Ecto neural progenitor cell (in vitro differentiated cells): ENCODE measurements at regions not wholly inside any gene's neighbourhood (a gene's known extent, or its start where the extent isn't known, plus 50 kb on each side); places are given as distances from the start of the nearest gene placed in this dataset.
A peak's percentile ranks its signal among the peaks of the same experiment; 100 is the strongest.

Experiments used
- DNase-seq: peaks from one replicate; pipeline ENCODE4 v3.0.0-alpha.2; 2018; ENCODE audit warnings: low spot score

- DNase-seq = no peak
Observed at GRCh38 chr19:31709476-31709875, 360.2 kb upstream of the TSHZ3 start.

GRCh38 chr19:31715249-31715945 is 366.2 kb upstream of the TSHZ3 start:
- no peak for DNase-seq

DNA sequence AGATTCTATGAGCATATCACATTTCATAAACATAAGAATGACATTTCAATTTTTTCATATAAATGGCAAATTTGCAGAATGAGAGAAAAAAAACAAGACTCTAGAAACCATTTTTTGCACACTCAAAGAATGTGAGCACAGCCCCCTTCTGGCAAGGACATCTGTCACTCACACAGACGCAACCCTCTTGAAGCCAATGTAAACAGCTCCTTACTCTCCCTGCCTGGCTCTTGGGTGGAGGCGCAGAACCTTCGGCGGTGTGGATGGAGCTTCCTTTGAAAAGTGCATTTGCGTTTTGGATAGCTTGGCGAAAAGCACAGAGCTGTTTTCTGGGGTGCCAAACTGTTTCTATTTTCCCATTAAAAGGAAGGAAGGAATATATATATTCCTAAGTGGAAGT is 367.6 kb upstream of the TSHZ3 start:
- no peak for DNase-seq

DNA sequence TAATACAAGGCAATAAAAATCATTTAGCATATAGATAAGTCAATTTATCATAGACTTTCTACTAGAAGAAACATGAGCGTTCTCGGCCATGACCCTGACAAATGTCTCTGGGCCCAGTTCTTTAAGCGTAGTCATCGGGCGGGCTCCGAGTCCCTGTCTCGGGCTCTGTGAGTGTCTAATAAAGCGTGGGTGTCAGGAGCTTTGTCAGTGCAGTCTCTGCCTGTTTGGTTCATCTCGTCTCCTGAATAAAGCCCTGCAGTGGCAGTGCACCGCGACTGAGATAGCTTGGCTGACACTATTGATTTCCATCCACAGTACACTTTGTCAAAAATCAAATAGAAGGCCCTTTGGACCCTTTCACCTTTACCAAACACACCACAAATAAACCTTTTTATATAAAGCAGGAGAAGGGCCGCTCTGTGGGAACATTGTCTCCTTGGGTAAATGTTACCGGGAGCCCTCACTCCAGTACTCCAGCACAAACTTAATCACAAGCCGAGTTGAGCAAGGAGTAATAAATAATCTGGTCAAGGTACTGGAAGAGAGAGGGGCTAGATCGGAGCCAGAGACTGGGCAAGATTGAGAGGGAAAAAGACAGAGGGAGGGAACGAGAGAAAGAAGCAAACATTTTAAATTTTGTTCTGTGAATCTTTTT is 368.2 kb upstream of the TSHZ3 start:
- no peak for DNase-seq

- no peak for DNase-seq
Observed at GRCh38 chr19:31718032-31718431, 368.8 kb upstream of the TSHZ3 start.

- no peak for DNase-seq
Observed at GRCh38 chr19:31718898-31719297, 369.7 kb upstream of the TSHZ3 start.

DNA sequence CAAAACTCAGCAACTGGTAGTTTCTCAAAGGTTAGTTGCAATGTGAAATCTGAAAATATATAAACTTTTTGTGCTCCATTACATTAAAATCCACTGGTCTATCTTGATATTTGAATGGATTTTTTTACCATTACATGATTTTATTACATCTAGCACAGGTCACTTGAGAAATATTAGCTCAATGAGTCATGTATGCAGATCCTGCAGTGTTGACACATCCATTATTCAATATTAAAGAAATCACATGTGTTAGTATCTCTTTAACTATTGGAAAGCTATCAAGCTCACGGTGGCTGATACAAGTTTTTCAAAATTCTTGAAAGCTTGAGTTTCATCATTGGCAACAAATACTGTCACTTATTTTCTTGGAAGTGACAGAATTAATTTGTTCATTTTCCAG is 373.9 kb upstream of the TSHZ3 start:
- DNase-seq = no peak

GRCh38 chr19:31725051-31725450 is 375.8 kb upstream of the TSHZ3 start:
- no peak for DNase-seq

DNA sequence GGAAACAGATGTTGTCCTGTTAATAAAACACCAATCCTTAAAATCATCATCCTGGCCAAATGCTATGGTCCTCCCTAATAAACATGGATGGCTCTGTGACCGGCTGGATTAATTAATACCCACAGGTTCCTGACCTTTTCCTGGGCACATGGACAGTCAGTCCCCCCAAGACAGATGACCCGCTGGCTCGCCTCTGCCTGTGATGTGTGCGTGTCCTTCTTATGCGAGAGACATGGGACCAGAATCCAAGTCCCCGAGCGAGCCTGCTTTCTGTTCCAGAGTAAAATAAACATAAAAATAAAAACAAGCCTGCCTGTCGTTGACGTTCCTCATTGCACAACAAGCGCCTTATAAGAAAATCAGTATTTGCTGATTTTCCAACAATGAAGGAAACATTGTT is 378.3 kb upstream of the TSHZ3 start:
- no peak for DNase-seq

DNA sequence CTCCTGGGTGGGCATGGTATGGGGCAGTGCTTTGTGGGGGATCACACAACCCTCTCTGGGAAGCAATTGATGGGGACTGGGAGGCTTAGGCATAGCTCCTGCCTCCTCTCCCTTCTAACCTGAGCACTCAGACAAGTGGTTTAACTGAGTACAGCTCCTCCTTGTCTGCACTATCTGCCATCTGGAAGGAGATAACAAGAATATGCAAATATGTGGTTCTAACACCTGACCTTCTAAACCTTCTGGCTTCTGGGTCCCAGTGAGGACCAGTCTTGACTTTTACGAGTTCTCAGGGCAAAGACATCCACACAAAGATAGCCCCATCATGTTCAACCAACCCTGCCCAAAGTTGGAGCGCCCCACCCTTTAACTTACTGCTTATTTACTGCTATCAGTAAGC is 381.0 kb upstream of the TSHZ3 start:
- DNase-seq = no peak

DNA sequence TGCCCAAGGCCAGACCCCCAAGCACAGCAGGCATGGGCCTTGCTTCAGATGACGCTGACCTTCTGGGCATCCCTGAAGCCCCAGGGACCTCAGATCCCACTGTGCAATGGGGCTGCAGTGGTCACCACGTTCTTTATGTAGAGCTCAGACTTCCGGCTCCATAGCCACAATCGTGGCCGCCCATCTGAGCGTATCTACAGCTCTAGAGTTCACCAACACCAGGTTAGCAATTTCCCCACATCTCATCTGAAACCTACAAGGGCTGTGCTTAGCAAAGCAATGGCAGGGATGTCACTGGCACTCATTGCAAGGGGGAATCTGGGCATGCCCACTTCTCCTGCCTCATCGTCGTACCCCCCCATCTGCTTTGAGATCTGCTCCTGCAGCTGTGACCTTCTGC is 384.4 kb upstream of the TSHZ3 start:
- no peak for DNase-seq

DNA sequence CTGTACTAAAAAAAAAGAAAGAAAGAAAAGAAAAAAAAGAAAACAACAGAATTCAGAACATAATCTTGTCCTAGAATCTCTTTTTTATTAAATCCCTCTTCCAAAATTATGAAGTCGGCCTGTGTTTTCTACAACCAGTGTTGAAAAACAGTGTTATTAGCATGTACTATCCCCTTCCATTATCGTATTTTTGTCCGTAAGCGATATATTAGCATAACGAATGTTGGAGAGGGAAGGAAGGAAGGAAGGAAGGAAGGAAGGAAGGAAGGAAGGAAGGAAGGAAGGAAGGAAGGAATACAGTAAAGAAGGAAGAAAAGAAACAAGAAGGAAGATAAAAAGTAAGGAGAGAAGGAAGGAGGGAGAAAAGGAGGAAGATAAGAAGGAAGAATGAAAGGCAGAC is 393.0 kb upstream of the TSHZ3 start:
- no peak for DNase-seq

GRCh38 chr19:31745731-31746130 is 396.5 kb upstream of the TSHZ3 start:
- DNase-seq = no peak

DNA sequence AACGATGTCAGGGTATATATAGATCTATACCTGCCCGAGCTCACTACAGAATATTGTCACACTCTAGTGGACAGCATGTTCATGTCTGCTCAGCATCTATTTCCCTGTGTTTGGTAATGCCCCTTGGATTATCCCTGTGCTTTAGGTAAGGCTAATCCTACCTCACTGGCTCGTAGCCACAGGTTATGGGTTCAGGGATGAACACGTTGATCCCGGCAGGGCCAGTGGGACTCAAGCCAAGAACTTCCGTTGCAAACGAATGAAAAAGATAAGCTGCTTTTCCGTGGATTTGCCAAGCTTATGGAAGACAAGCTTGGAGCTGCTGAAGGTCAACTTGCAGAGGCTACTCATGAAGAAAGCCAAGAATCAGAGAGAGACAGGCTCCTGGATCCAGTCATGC is 400.0 kb upstream of the TSHZ3 start:
- DNase-seq = peak; percentile 16

DNA sequence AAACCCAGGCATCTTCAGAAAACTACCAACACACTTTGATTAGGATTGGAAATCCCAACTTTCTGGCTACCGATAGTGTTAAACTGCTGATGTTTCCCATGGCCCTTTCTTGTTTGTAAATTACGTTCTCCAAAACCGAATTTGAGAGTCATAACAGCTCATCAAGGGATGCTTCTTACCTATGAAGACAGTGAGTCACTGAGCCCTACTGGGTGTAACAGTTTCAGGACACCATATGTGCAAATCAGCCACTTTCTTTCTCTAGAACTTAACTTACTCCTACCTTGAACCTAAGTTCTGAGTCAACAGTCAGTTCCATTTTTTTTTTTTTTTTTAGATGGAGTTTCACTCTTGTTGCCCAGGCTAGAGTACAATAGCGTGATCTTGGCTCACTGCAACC is 410.1 kb upstream of the TSHZ3 start:
- no peak for DNase-seq

DNA sequence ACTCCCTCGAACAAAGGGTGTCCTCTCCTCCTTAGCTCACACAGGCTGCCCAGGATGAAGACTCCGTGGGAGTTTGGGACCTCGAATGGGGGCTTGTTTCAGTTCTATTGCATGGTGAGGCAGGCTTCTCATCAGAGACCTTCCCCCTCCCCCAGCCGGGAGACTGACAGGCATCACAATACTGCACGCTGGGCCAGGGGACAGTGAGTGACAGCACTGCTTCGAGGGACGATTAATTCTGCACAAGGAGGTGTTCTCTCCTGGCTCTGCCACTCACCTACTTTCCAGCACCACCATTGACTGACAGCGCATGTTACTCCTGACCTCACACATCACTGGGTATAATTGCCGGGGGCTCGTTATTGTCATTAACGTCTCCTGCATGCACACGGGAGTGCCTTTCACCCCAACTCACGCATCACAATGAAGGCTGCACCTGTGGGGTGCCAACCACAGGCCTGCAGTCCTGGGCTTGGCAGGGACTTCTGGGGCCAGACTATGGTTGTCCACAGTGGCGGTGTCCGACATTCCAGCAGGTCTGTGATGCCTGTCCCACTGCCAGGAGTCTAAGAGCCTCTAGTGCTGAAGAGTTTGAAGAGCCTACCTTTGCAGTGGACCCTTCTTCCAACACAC is 412.2 kb upstream of the TSHZ3 start:
- DNase-seq = no peak

GRCh38 chr19:31770223-31770622 is 421.0 kb upstream of the TSHZ3 start:
- DNase-seq = no peak

GRCh38 chr19:31772915-31773314 is 423.7 kb upstream of the TSHZ3 start:
- DNase-seq = no peak

- no peak for DNase-seq
Observed at GRCh38 chr19:31781542-31781941, 432.3 kb upstream of the TSHZ3 start.

DNA sequence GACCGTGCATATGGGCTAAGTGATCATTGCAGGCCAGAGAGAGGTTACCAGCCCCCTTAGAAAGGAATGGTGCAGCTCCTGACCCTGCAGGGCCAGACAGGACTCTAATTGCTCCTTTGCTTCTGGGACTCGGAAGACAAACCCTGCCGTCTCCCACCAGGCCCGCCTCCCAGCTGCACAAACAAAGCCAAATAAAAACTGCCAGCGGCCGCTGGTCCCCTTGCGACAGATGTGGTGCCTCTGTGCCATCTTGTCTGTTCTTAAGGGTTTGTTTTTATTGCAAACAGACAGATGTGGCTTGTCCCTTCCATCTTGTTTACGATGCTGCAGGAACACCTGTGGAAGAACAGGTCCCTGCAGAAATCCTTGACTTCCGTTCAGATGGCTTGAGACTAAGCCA is 434.4 kb upstream of the TSHZ3 start:
- no peak for DNase-seq

DNA sequence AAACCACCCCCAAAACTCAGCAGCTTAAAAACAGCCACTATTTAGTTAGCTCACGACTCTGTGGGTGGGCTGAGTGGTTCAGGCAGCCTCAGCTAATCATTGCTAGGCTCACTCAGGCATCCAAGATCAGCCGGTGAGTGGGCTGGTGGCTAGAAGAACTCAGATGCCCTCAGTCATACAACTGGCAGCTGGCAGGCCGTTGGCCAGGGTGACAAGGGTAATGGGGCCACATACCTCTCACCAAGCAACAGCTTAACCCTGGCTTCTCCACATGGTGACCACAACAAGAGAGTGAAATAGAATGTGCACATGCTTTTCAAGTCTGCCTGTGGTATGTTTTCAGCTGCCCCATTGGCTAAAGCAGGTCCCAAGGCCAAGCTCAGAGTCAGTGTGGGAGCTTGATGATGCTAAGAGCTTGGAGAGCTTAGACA is 435.4 kb upstream of the TSHZ3 start:
- no peak for DNase-seq

- no peak for DNase-seq
Observed at GRCh38 chr19:31801611-31802010, 452.4 kb upstream of the TSHZ3 start.

- no peak for DNase-seq
Observed at GRCh38 chr19:31803835-31804446, 454.7 kb upstream of the TSHZ3 start.
